ENCODE measurements at regions not wholly inside any gene's neighbourhood (a gene's known extent, or its start where the extent isn't known, plus 50 kb on each side); places are given as distances from the start of the nearest gene placed in this dataset.

DNA sequence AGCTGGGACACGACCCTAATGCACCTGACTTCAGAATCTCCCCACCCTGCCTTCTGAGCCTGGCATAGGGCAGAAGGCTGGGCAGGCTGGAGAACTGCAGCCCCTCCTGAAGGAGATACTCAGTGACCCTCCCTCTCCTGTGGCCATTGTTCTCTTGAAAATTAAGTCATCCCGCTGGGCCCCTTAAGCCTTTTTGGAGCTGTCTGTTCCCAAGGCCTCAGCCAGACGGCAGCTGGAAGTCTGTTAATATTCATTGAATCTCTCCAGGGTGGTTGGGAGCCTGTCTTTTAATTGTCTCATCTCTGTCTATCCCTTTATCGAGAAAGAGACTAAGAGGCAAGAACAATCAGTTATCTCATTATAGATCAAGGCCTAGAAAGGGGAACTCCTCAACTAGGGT lies 118.1 kb upstream of the PCBD1 start:
- TF ChIP-seq, protein P1, sequence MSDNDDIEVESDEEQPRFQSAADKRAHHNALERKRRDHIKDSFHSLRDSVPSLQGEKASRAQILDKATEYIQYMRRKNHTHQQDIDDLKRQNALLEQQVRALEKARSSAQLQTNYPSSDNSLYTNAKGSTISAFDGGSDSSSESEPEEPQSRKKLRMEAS (IDR thresholded peaks at IDR 0.05), result no peak
- TF ChIP-seq EP300 (IDR thresholded peaks at IDR 0.05; ENCODE audit: borderline replicate concordance) (no peak), FOXM1 (IDR thresholded peaks at IDR 0.05; ENCODE audit: borderline replicate concordance, low read depth) (no peak), TAF1 (IDR thresholded peaks at IDR 0.05; ENCODE audit: low read depth) (no peak), CREB1 (IDR thresholded peaks at IDR 0.05; ENCODE audit: low read depth) (no peak), CEBPB (IDR thresholded peaks at IDR 0.05) (no peak), RAD21 (IDR thresholded peaks at IDR 0.05; ENCODE audit: low read depth) (no peak)

Data from Ishikawa (cell line).